Transverse colon (tissue), 3 donors: ENCODE measurements at regions not wholly inside any gene's neighbourhood (a gene's known extent, or its start where the extent isn't known, plus 50 kb on each side); places are given as distances from the start of the nearest gene placed in this dataset.

Source experiments
- POLR2A ChIP-seq: fragments of 450-650 bp; IDR thresholded peaks from one replicate; pipeline ENCODE4 v1.6.1; 2016; ENCODE audit warnings: antibody characterized with exemption, mild to moderate bottlenecking, moderate library complexity
- TF ChIP-seq, protein P1 (sequence below), 5 experiments: fragments of 200-600 bp in 3 of 5; fragments of 450-650 bp in 2 of 5; sonication (generic) in 3 of 5; IDR thresholded peaks; 1 replicate in 2 of 5; 2 replicates in 3 of 5; pipeline ENCODE4 v1.5.1; 2016 to 2017; ENCODE audit warnings: antibody characterized with exemption in 5 of 5, inconsistent platforms in 3 of 5, mild to moderate bottlenecking in 2 of 5, moderate library complexity in 1 of 5

DNA sequence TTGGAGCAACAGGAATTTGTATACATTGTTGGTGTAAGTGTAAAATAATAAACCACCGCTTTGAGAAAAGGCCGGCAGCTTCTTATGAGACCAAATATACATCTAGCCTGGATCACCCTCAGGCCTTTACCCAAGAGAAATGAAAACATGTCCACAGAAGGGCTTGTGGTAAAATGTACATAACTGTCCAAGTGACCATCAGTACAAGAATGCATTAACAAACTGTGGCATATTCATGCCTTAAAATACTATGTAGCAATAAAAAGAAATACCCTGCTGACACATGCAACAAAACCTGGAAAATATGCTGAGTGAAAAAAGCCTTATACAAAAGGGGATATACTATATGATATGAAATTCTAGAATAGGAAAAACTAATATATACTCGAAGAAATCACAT lies 311.9 kb upstream of the TRPC7 start:
- TF ChIP-seq, protein P1, sequence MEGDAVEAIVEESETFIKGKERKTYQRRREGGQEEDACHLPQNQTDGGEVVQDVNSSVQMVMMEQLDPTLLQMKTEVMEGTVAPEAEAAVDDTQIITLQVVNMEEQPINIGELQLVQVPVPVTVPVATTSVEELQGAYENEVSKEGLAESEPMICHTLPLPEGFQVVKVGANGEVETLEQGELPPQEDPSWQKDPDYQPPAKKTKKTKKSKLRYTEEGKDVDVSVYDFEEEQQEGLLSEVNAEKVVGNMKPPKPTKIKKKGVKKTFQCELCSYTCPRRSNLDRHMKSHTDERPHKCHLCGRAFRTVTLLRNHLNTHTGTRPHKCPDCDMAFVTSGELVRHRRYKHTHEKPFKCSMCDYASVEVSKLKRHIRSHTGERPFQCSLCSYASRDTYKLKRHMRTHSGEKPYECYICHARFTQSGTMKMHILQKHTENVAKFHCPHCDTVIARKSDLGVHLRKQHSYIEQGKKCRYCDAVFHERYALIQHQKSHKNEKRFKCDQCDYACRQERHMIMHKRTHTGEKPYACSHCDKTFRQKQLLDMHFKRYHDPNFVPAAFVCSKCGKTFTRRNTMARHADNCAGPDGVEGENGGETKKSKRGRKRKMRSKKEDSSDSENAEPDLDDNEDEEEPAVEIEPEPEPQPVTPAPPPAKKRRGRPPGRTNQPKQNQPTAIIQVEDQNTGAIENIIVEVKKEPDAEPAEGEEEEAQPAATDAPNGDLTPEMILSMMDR (IDR thresholded peaks at IDR 0.05): no peak
- TF ChIP-seq POLR2A: no peak
